Prostate gland (tissue), 2 donors: ENCODE measurements at regions not wholly inside any gene's neighbourhood (a gene's known extent, or its start where the extent isn't known, plus 50 kb on each side); places are given as distances from the start of the nearest gene placed in this dataset.

Experiments
- DNase-seq: peaks from one replicate; pipeline ENCODE4 v3.0.0-alpha.2; 2019; ENCODE audit warnings: low spot score
- H3K27ac ChIP-seq, 2 donors: fragments of 200-600 bp; sonication (generic); 2 replicates each; pipeline ENCODE4 v1.5.1; 2017 to 2019
- H3K27me3 ChIP-seq: fragments of 200-600 bp; sonication (generic); replicated peaks from 2 replicates; pipeline ENCODE4 v1.5.1; 2019; ENCODE audit not compliant: insufficient read depth
- H3K36me3 ChIP-seq, 2 donors: fragments of 200-600 bp; sonication (generic); 1 replicate in 1 of 2; 2 replicates in 1 of 2; pipeline versions ENCODE4 v1.5.1 to v1.8.1; 2017 to 2019
- H3K4me1 ChIP-seq: fragments of 200-600 bp; sonication (generic); replicated peaks from 2 replicates; pipeline ENCODE4 v1.5.1; 2019
- H3K4me3 ChIP-seq, 2 donors: fragments of 200-600 bp; sonication (generic); 2 replicates each; pipeline ENCODE4 v1.5.1; 2017 to 2019
- H3K9me3 ChIP-seq: fragments of 200-600 bp; sonication (generic); 2 replicates; pipeline ENCODE4 v1.5.1; 2017
- CTCF ChIP-seq, 4 experiments: fragments of 200-600 bp in 2 of 4; fragments of 450-650 bp in 2 of 4; sonication (generic) in 2 of 4; IDR thresholded peaks; 1 replicate in 3 of 4; 2 replicates in 1 of 4; pipeline ENCODE4 v1.5.1; 2016 to 2019; ENCODE audit warnings: antibody characterized with exemption in 4 of 4, mild to moderate bottlenecking in 2 of 4, moderate library complexity in 2 of 4
- POLR2A ChIP-seq: fragments of 450-650 bp; IDR thresholded peaks from one replicate; pipeline ENCODE4 v1.6.1; 2016; ENCODE audit warnings: antibody characterized with exemption, mild to moderate bottlenecking
- POLR2AphosphoS5 ChIP-seq: sonication (generic); formaldehyde crosslinking; IDR thresholded peaks from one replicate; pipeline ENCODE4 v1.6.1; 2017; ENCODE audit warnings: antibody characterized with exemption
- WGBS: methylation state at CpG from one replicate; pipeline ENCODE4 v1.1.5; 2018; 5-methylcytosine and 5-hydroxymethylcytosine counted together
- intact Hi-C: fragments of 100-400 bp; cut with DNase I; formaldehyde crosslinking; loops from one replicate; pipeline ENCODE4 v1.14.2; 2022

GRCh38 chr3:81864272-81864671 lies 102.8 kb upstream of the GBE1 start:
- WGBS, result 30% methylated on average over 7 of the region's 7 CpGs
- Histone ChIP-seq H3K9me3 (no peaks in the 10 kb centered on the region), H3K4me3 (no peak overlapping the region), H3K27me3 (no peaks in the 10 kb centered on the region), H3K36me3 (no peaks in the 10 kb centered on the region), H3K27ac (no peak overlapping the region), H3K4me1 (no peaks in the 10 kb centered on the region)
- no peak for DNase-seq
- no peak for TF ChIP-seq CTCF (IDR thresholded peaks at IDR 0.05)
- no peak for TF ChIP-seq POLR2A
- TF ChIP-seq POLR2AphosphoS5, result no peak
- intact Hi-C loops, result no loop called here

GRCh38 chr3:81863756-81864155 lies 102.3 kb upstream of the GBE1 start:
- no peaks in the 10 kb centered on the region for H3K27me3 ChIP-seq
- intact Hi-C loops, result no loop called here
- H3K4me1 ChIP-seq, result no peaks in the 10 kb centered on the region
- H3K4me3 ChIP-seq, result no peak overlapping the region
- TF ChIP-seq POLR2A (no peak), CTCF (IDR thresholded peaks at IDR 0.05) (no peak), POLR2AphosphoS5 (no peak)
- H3K27ac ChIP-seq, result no peak overlapping the region
- no peaks in the 10 kb centered on the region for H3K36me3 ChIP-seq
- no peaks in the 10 kb centered on the region for H3K9me3 ChIP-seq
- no peak for DNase-seq
- WGBS, result 65% methylated on average over 4 of the region's 4 CpGs

- 91% methylated on average over 1 of the region's 1 CpG for WGBS
- TF ChIP-seq POLR2AphosphoS5, result no peak
- TF ChIP-seq POLR2A, result no peak
- no peak for TF ChIP-seq CTCF (IDR thresholded peaks at IDR 0.05)
- intact Hi-C loops, result no loop called here
Observed at GRCh38 chr3:81861593-81861992, 100.1 kb upstream of the GBE1 start.

GRCh38 chr3:81859524-81859923 lies 98.1 kb upstream of the GBE1 start:
- H3K27ac ChIP-seq, result no peak overlapping the region
- intact Hi-C loops, result no loop called here
- H3K4me3 ChIP-seq, result no peak overlapping the region
- no peak for DNase-seq
- H3K9me3 ChIP-seq, result no peaks in the 10 kb centered on the region
- no peaks in the 10 kb centered on the region for H3K4me1 ChIP-seq
- H3K27me3 ChIP-seq, result no peaks in the 10 kb centered on the region
- 94% methylated on average over 1 of the region's 1 CpG for WGBS
- no peak for TF ChIP-seq POLR2AphosphoS5
- no peak for TF ChIP-seq POLR2A
- TF ChIP-seq CTCF (IDR thresholded peaks at IDR 0.05), result no peak
- no peaks in the 10 kb centered on the region for H3K36me3 ChIP-seq

More at GRCh38 chr3:81861593-81861992, 100.1 kb upstream of the GBE1 start:
- Histone ChIP-seq H3K27ac (no peak overlapping the region), H3K4me3 (no peak overlapping the region), H3K4me1 (no peaks in the 10 kb centered on the region), H3K27me3 (no peaks in the 10 kb centered on the region), H3K9me3 (no peaks in the 10 kb centered on the region), H3K36me3 (no peaks in the 10 kb centered on the region)
- DNase-seq, result no peak

- Histone ChIP-seq H3K36me3 (no peaks in the 10 kb centered on the region), H3K4me1 (no peaks in the 10 kb centered on the region), H3K27ac (no peak overlapping the region), H3K9me3 (no peaks in the 10 kb centered on the region), H3K27me3 (no peaks in the 10 kb centered on the region), H3K4me3 (no peak overlapping the region)
- intact Hi-C loops, result no loop called here
- TF ChIP-seq POLR2A, result no peak
- no peak for TF ChIP-seq CTCF (IDR thresholded peaks at IDR 0.05)
- TF ChIP-seq POLR2AphosphoS5, result no peak
- no peak for DNase-seq
- 60% methylated on average over 3 of the region's 3 CpGs for whole genome bisulfite sequencing
Observed at GRCh38 chr3:81853431-81853830, 92.0 kb upstream of the GBE1 start.
